Mesenchymal stem cell (in vitro differentiated cells and primary cell): ENCODE measurements at regions not wholly inside any gene's neighbourhood (a gene's known extent, or its start where the extent isn't known, plus 50 kb on each side); places are given as distances from the start of the nearest gene placed in this dataset.
A peak's percentile ranks its signal among the peaks of the same experiment; 100 is the strongest.

Source experiments
- DNase-seq: peaks from one replicate; pipeline ENCODE4 v3.0.0-alpha.2; 2013
- H2AFZ ChIP-seq: one replicate; pipeline ENCODE4 v1.6.1; 2013; ENCODE audit warnings: low read depth, mild to moderate bottlenecking, control low read depth, inconsistent platforms, low read length, moderate library complexity
- H2AK5ac ChIP-seq: 2 replicates; pipeline ENCODE4 v1.6.1; 2013; ENCODE audit warnings: low read length, moderate library complexity, mild to moderate bottlenecking, inconsistent platforms; ENCODE audit not compliant: severe bottlenecking
- H2BK120ac ChIP-seq: one replicate; pipeline ENCODE4 v1.6.1; 2013; ENCODE audit warnings: low read depth, mild to moderate bottlenecking, inconsistent platforms, low read length, moderate library complexity
- H2BK12ac ChIP-seq, 2 experiments: one replicate each; pipeline ENCODE4 v1.6.1; 2013; ENCODE audit warnings: inconsistent platforms in 2 of 2, low read length in 2 of 2, mild to moderate bottlenecking in 2 of 2, moderate library complexity in 2 of 2, control low read depth in 1 of 2
- H2BK15ac ChIP-seq: one replicate; pipeline ENCODE4 v1.6.1; 2013; ENCODE audit warnings: mild to moderate bottlenecking, low read depth, inconsistent platforms; ENCODE audit not compliant: poor library complexity, severe bottlenecking
- H2BK5ac ChIP-seq: 2 replicates; pipeline ENCODE4 v1.6.1; 2013; ENCODE audit warnings: low read depth, mild to moderate bottlenecking, low read length, control low read depth, inconsistent platforms; ENCODE audit not compliant: poor library complexity, severe bottlenecking
- H3K14ac ChIP-seq, 2 experiments: one replicate each; pipeline ENCODE4 v1.6.1; 2013; ENCODE audit warnings: inconsistent platforms in 2 of 2, low read length in 2 of 2, control low read depth in 1 of 2, mild to moderate bottlenecking in 1 of 2, moderate library complexity in 1 of 2
- H3K18ac ChIP-seq, 2 experiments: one replicate each; pipeline ENCODE4 v1.6.1; 2013; ENCODE audit warnings: inconsistent platforms in 2 of 2, low read length in 2 of 2, control low read depth in 1 of 2, low read depth in 1 of 2, mild to moderate bottlenecking in 1 of 2
- H3K23ac ChIP-seq, 2 experiments: one replicate each; pipeline ENCODE4 v1.6.1; 2013; ENCODE audit warnings: inconsistent platforms in 2 of 2, low read length in 2 of 2, mild to moderate bottlenecking in 2 of 2, moderate library complexity in 2 of 2, control low read depth in 1 of 2
- H3K27ac ChIP-seq: 2 replicates; pipeline ENCODE4 v1.5.1; 2013; ENCODE audit warnings: mild to moderate bottlenecking, moderate library complexity, low read length, control low read depth, inconsistent platforms; ENCODE audit not compliant: poor library complexity, severe bottlenecking
- H3K27me3 ChIP-seq, 2 experiments: 2 replicates each; pipeline versions ENCODE4 v1.6.1 to v1.7.0; 2013; ENCODE audit warnings: low read length in 2 of 2, mild to moderate bottlenecking in 2 of 2, moderate library complexity in 2 of 2, control low read depth in 1 of 2, inconsistent platforms in 1 of 2; ENCODE audit not compliant: control insufficient read depth in 1 of 2, insufficient read depth in 1 of 2
- H3K36me3 ChIP-seq, 2 experiments: 2 replicates each; pipeline versions ENCODE4 v1.6.1 to v1.7.0; 2013; ENCODE audit warnings: low read length in 2 of 2, control low read depth in 1 of 2, inconsistent platforms in 1 of 2, low read depth in 1 of 2, mild to moderate bottlenecking in 1 of 2; ENCODE audit not compliant: insufficient read depth in 2 of 2, control insufficient read depth in 1 of 2
- H3K4ac ChIP-seq, 2 experiments: one replicate each; pipeline ENCODE4 v1.6.1; 2013; ENCODE audit warnings: inconsistent platforms in 2 of 2, low read length in 2 of 2, mild to moderate bottlenecking in 2 of 2, moderate library complexity in 2 of 2, control low read depth in 1 of 2, low read depth in 1 of 2
- H3K4me1 ChIP-seq: 2 replicates; pipeline ENCODE4 v1.6.1; 2013; ENCODE audit warnings: low read depth, low read length, control low read depth; ENCODE audit not compliant: control insufficient read depth, insufficient read depth
- H3K4me2 ChIP-seq: 2 replicates; pipeline ENCODE4 v1.6.1; 2013; ENCODE audit warnings: low read length, mild to moderate bottlenecking, inconsistent platforms; ENCODE audit not compliant: poor library complexity, severe bottlenecking
- H3K4me3 ChIP-seq, 2 experiments: 2 replicates each; pipeline versions ENCODE4 v1.5.1 to v1.7.0; 2013; ENCODE audit warnings: low read length in 2 of 2, mild to moderate bottlenecking in 2 of 2, control low read depth in 1 of 2, low read depth in 1 of 2; ENCODE audit not compliant: insufficient read depth in 1 of 2
- H3K79me1 ChIP-seq: replicated peaks from 2 replicates; pipeline ENCODE4 v1.6.1; 2013; ENCODE audit warnings: mild to moderate bottlenecking, control low read depth, low read length, inconsistent platforms; ENCODE audit not compliant: poor library complexity, severe bottlenecking
- H3K9ac ChIP-seq: 2 replicates; pipeline ENCODE4 v1.7.0; 2013; ENCODE audit warnings: mild to moderate bottlenecking, low read length, moderate library complexity
- H3K9me3 ChIP-seq: 2 replicates; pipeline ENCODE4 v1.7.0; 2013; ENCODE audit warnings: mild to moderate bottlenecking, low read length; ENCODE audit not compliant: control insufficient read depth
- H4K8ac ChIP-seq: one replicate; pipeline ENCODE4 v1.6.1; 2013; ENCODE audit warnings: inconsistent platforms, mild to moderate bottlenecking, low read length, moderate library complexity
- H4K91ac ChIP-seq: one replicate; pipeline ENCODE4 v1.6.1; 2013; ENCODE audit warnings: mild to moderate bottlenecking, low read length, inconsistent platforms
- WGBS: methylation state at CpG from one replicate; pipeline ENCODE4 v1.1.7; 2013; ENCODE audit warnings: mixed read lengths; 5-methylcytosine and 5-hydroxymethylcytosine counted together

- WGBS = 21% methylated on average over 6 of the region's 6 CpGs
- Histone ChIP-seq H2BK15ac (no peak overlapping the region), H3K9me3 (peaks cover under 1% of the 10 kb centered on the region), H3K4me1 (no peaks in the 10 kb centered on the region), H3K36me3 (no peaks in the 10 kb centered on the region), H3K79me1 (no peaks in the 10 kb centered on the region), H2BK12ac (peak overlapping the region in 1 of 2 experiments; percentile 54), H3K23ac (no peak overlapping the region), H2AK5ac (no peak overlapping the region), H3K4ac (peak overlapping the region in 1 of 2 experiments; percentile 30), H2BK5ac (no peak overlapping the region), H3K4me2 (peak overlapping the region; percentile 31), H3K18ac (peak overlapping the region; percentile 16 to 77), H3K9ac (no peak overlapping the region), H2AFZ (no peak overlapping the region), H4K91ac (no peak overlapping the region), H4K8ac (peak overlapping the region; percentile 27), H3K27me3 (peaks cover 0 to 5% of the 10 kb centered on the region in 2 experiments), H2BK120ac (no peak overlapping the region), H3K4me3 (no peak overlapping the region), H3K27ac (no peak overlapping the region), H3K14ac (peak overlapping the region in 1 of 2 experiments; percentile 77)
- DNase-seq = peak; percentile 30
These were observed 824.4 kb downstream of the GRID1 start for GRCh38 chr10:85542152-85542551.

- H3K4me2 ChIP-seq = no peak overlapping the region
- H3K9ac ChIP-seq = no peak overlapping the region
- WGBS = 80% methylated on average over 5 of the region's 6 CpGs
- H3K36me3 ChIP-seq = no peaks in the 10 kb centered on the region
- peak overlapping the region; percentile 69 to 88 for H2BK12ac ChIP-seq
- peak overlapping the region; percentile 57 for H2BK120ac ChIP-seq
- H4K8ac ChIP-seq = no peak overlapping the region
- no peak for DNase-seq
- H3K4me3 ChIP-seq = no peak overlapping the region
- no peaks in the 10 kb centered on the region for H3K4me1 ChIP-seq
- H3K27ac ChIP-seq = no peak overlapping the region
- no peak overlapping the region for H2BK15ac ChIP-seq
- H3K18ac ChIP-seq = peak overlapping the region in 1 of 2 experiments; percentile 59
- no peak overlapping the region for H3K23ac ChIP-seq
- no peak overlapping the region for H2AFZ ChIP-seq
- H2BK5ac ChIP-seq = no peak overlapping the region
- H2AK5ac ChIP-seq = no peak overlapping the region
- no peak overlapping the region for H4K91ac ChIP-seq
- no peaks in the 10 kb centered on the region for H3K79me1 ChIP-seq
- peaks cover 0 to 5% of the 10 kb centered on the region in 2 experiments for H3K27me3 ChIP-seq
- H3K9me3 ChIP-seq = no peaks in the 10 kb centered on the region
- peak overlapping the region; percentile 24 to 59 for H3K4ac ChIP-seq
- H3K14ac ChIP-seq = peak overlapping the region in 1 of 2 experiments; percentile 19
These were observed 823.5 kb downstream of the GRID1 start for GRCh38 chr10:85542936-85543730.

- no peak overlapping the region for H3K23ac ChIP-seq
- H3K4ac ChIP-seq = peak overlapping the region in 1 of 2 experiments; percentile 86
- peak overlapping the region in 1 of 2 experiments; percentile 100 for H2BK12ac ChIP-seq
- no peak overlapping the region for H2BK5ac ChIP-seq
- H2BK120ac ChIP-seq = peak overlapping the region; percentile 84
- 4% methylated on average over 2 of the region's 3 CpGs for WGBS
- H4K8ac ChIP-seq = no peak overlapping the region
- H3K4me2 ChIP-seq = no peak overlapping the region
- H3K4me1 ChIP-seq = no peaks in the 10 kb centered on the region
- H2BK15ac ChIP-seq = no peak overlapping the region
- H3K18ac ChIP-seq = peak overlapping the region; percentile 66 to 67
- no peak overlapping the region for H3K27ac ChIP-seq
- H2AFZ ChIP-seq = no peak overlapping the region
- no peaks in the 10 kb centered on the region for H3K9me3 ChIP-seq
- H3K4me3 ChIP-seq = no peak overlapping the region
- H3K27me3 ChIP-seq = peaks cover 0 to 5% of the 10 kb centered on the region in 2 experiments
- no peak overlapping the region for H3K9ac ChIP-seq
- H2AK5ac ChIP-seq = no peak overlapping the region
- H4K91ac ChIP-seq = no peak overlapping the region
- H3K14ac ChIP-seq = no peak overlapping the region
- H3K79me1 ChIP-seq = no peaks in the 10 kb centered on the region
- H3K36me3 ChIP-seq = no peaks in the 10 kb centered on the region
- peak; percentile 91 for DNase-seq
These were observed 821.6 kb downstream of the GRID1 start for GRCh38 chr10:85544956-85545355.

GRCh38 chr10:85545874-85546273, 820.7 kb downstream of the GRID1 start:
- H3K9ac ChIP-seq = no peak overlapping the region
- no peak overlapping the region for H2BK15ac ChIP-seq
- H3K36me3 ChIP-seq = no peaks in the 10 kb centered on the region
- H2AK5ac ChIP-seq = no peak overlapping the region
- H3K4me2 ChIP-seq = no peak overlapping the region
- H4K91ac ChIP-seq = peak overlapping the region; percentile 6
- H3K23ac ChIP-seq = no peak overlapping the region
- DNase-seq = no peak
- H2AFZ ChIP-seq = no peak overlapping the region
- no peak overlapping the region for H3K4ac ChIP-seq
- H2BK120ac ChIP-seq = no peak overlapping the region
- peaks cover 0 to 5% of the 10 kb centered on the region in 2 experiments for H3K27me3 ChIP-seq
- H3K9me3 ChIP-seq = no peaks in the 10 kb centered on the region
- H3K18ac ChIP-seq = peak overlapping the region; percentile 14 to 31
- H3K14ac ChIP-seq = no peak overlapping the region
- peak overlapping the region in 1 of 2 experiments; percentile 24 for H2BK12ac ChIP-seq
- H3K4me3 ChIP-seq = no peak overlapping the region
- WGBS = 87% methylated on average over 4 of the region's 4 CpGs
- H4K8ac ChIP-seq = peak overlapping the region; percentile 66
- H3K27ac ChIP-seq = no peak overlapping the region
- no peak overlapping the region for H2BK5ac ChIP-seq
- no peaks in the 10 kb centered on the region for H3K79me1 ChIP-seq
- no peaks in the 10 kb centered on the region for H3K4me1 ChIP-seq
